ENCODE measurements at regions not wholly inside any gene's neighbourhood (a gene's known extent, or its start where the extent isn't known, plus 50 kb on each side); places are given as distances from the start of the nearest gene placed in this dataset.

- H3K27ac ChIP-seq = no peak overlapping the region
- no peaks in the 10 kb centered on the region for H3K4me1 ChIP-seq
- no peak for DNase-seq
- H3K36me3 ChIP-seq = no peaks in the 10 kb centered on the region
- intact Hi-C loops (cut with DNase I; ENCODE audit: low total_unique reads) = no loop called here
- H3K9me3 ChIP-seq = no peaks in the 10 kb centered on the region
- TF ChIP-seq CTCF (IDR thresholded peaks at IDR 0.05) (no peak), POLR2A (IDR thresholded peaks at IDR 0.05) (no peak)
- H3K27me3 ChIP-seq = no peaks in the 10 kb centered on the region
- H3K4me3 ChIP-seq = no peak overlapping the region
These were observed 156.0 kb downstream of the KATNAL1 start for GRCh38 chr13:30151388-30151787.

- DNase-seq = no peak
- H3K4me3 ChIP-seq = no peak overlapping the region
- H3K4me1 ChIP-seq = no peaks in the 10 kb centered on the region
- intact Hi-C loops (cut with DNase I; ENCODE audit: low total_unique reads) = no loop called here
- no peaks in the 10 kb centered on the region for H3K27me3 ChIP-seq
- H3K9me3 ChIP-seq = no peaks in the 10 kb centered on the region
- H3K36me3 ChIP-seq = no peaks in the 10 kb centered on the region
- no peak overlapping the region for H3K27ac ChIP-seq
- TF ChIP-seq POLR2A (IDR thresholded peaks at IDR 0.05) = no peak
These were observed 158.1 kb downstream of the KATNAL1 start for GRCh38 chr13:30149248-30149647.

- TF ChIP-seq CTCF (IDR thresholded peaks at IDR 0.05) (no peak), POLR2A (IDR thresholded peaks at IDR 0.05) (no peak)
- Histone ChIP-seq H3K36me3 (no peaks in the 10 kb centered on the region), H3K27ac (no peak overlapping the region), H3K9me3 (no peaks in the 10 kb centered on the region), H3K27me3 (no peaks in the 10 kb centered on the region), H3K4me1 (no peaks in the 10 kb centered on the region), H3K4me3 (no peak overlapping the region)
- intact Hi-C loops (cut with DNase I; ENCODE audit: low total_unique reads) = no loop called here
- no peak for DNase-seq
These were observed 158.6 kb downstream of the KATNAL1 start for GRCh38 chr13:30148786-30149185.

GRCh38 chr13:30148171-30148754 is 159.1 kb downstream of the KATNAL1 start:
- no peak for DNase-seq
- Histone ChIP-seq H3K4me3 (no peak overlapping the region), H3K36me3 (no peaks in the 10 kb centered on the region), H3K4me1 (peaks cover 0 to 4% of the 10 kb centered on the region in 2 donors), H3K9me3 (no peaks in the 10 kb centered on the region), H3K27ac (no peak overlapping the region), H3K27me3 (no peaks in the 10 kb centered on the region)
- intact Hi-C loops (cut with DNase I; ENCODE audit: low total_unique reads) = no loop called here
- TF ChIP-seq POLR2A (IDR thresholded peaks at IDR 0.05) (no peak), CTCF (IDR thresholded peaks at IDR 0.05) (no peak)

GRCh38 chr13:30147421-30147820 is 159.9 kb downstream of the KATNAL1 start:
- Histone ChIP-seq H3K9me3 (no peaks in the 10 kb centered on the region), H3K36me3 (no peaks in the 10 kb centered on the region), H3K4me1 (peaks cover 2 to 12% of the 10 kb centered on the region in 2 donors), H3K4me3 (no peak overlapping the region), H3K27ac (no peak overlapping the region), H3K27me3 (no peaks in the 10 kb centered on the region)
- intact Hi-C loops (cut with DNase I; ENCODE audit: low total_unique reads) = no loop called here
- no peak for TF ChIP-seq CTCF (IDR thresholded peaks at IDR 0.05)
- no peak for TF ChIP-seq POLR2A (IDR thresholded peaks at IDR 0.05)
- DNase-seq = no peak

- Histone ChIP-seq H3K4me1 (peaks cover 6 to 14% of the 10 kb centered on the region in 2 donors), H3K4me3 (no peak overlapping the region), H3K36me3 (no peaks in the 10 kb centered on the region), H3K27ac (no peak overlapping the region), H3K27me3 (no peaks in the 10 kb centered on the region), H3K9me3 (no peaks in the 10 kb centered on the region)
- DNase-seq = no peak
- intact Hi-C loops (cut with DNase I; ENCODE audit: low total_unique reads) = no loop called here
- TF ChIP-seq CTCF (IDR thresholded peaks at IDR 0.05) (no peak), POLR2A (IDR thresholded peaks at IDR 0.05) (no peak)
These were observed 160.3 kb downstream of the KATNAL1 start for GRCh38 chr13:30147015-30147414.

Measured in uterus (tissue), 3 donors.